HG03066 (cell line): ENCODE measurements at regions not wholly inside any gene's neighbourhood (a gene's known extent, or its start where the extent isn't known, plus 50 kb on each side); places are given as distances from the start of the nearest gene placed in this dataset.
"Not testable (repeated sequence)": the region's sequence is repeated elsewhere in the genome, so short reads cannot be mapped to it uniquely, and the experiment has no call there.

Experiments used
- ATAC-seq: cut with Tn5 transposase; IDR thresholded peaks from one replicate; pipeline ENCODE4 v1.9.1; 2021; ENCODE audit warnings: low read depth; ENCODE audit not compliant: unreplicated experiment

DNA sequence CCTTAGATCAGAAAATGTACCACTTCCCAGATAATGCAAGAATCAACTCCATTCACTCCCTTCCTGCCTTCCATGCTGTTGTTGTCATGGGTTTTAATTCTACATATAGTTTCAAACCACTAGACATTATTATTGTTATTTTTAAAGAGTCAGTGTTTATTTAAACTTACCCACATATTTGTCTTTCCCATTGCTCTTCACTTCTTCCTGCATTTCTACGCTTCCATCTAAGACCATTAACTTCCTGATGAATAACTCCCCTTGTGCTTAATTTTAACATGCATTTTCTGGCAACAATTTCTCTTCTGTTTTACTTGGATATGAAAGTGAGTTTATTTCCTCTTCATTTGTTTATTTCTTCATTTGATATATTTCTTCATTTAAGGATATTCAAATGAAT lies 127.1 kb upstream of the FHIT start:
- no peak for ATAC-seq

DNA sequence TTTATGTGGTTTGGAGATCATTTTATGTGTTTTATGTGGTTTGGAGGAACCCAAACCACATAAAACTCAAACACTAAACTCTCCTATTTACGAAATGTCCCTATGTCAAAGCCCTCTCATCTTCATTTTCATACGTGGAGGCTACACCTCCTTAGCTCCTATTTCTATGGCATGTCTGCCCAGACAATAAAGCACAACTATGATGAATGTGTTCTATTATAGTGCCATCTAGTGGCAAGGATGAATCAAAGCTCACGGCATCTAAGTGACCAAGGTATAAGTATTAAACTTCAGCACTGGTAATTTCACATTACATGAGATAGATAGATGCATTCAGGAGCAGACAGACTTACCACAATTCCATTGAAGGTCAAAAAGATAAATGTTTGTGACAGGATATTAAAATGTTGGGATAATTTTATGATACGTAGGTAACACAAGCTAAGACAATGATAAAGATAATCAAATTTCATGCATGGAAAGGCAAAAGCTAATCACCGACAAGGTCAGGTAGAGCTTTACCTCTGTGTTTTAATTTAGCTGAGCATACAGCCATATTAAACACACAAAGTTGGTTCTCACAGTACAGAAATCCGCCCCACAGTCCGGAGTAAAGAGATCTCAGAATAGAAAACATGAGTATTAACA lies 130.6 kb upstream of the FHIT start:
- ATAC-seq = peak; percentile 96

GRCh38 chr3:61387817-61388216 lies 136.6 kb upstream of the FHIT start:
- no peak for ATAC-seq

DNA sequence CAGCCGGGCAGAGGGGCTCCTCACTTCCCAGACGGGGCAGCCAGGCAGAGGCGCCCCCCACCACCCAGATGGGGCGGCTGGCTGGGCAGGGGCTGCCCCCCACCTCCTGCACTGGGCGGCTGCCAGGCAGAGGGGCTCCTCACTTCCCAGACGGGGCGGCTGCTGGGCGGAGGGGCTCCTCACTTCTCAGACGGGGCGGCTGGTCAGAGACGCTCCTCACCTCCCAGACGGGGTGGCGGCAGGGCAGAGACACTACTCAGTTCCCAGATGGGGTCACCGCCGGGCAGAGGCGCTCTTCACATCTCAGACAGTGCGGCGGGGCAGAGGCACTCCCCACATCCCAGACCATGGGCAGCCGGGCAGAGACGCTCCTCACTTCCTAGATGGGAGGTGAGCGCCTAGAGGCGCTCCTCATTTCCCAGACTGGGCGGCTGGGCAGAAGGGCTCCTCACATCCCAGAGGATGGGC lies 142.3 kb upstream of the FHIT start:
- ATAC-seq = not testable (repeated sequence)

DNA sequence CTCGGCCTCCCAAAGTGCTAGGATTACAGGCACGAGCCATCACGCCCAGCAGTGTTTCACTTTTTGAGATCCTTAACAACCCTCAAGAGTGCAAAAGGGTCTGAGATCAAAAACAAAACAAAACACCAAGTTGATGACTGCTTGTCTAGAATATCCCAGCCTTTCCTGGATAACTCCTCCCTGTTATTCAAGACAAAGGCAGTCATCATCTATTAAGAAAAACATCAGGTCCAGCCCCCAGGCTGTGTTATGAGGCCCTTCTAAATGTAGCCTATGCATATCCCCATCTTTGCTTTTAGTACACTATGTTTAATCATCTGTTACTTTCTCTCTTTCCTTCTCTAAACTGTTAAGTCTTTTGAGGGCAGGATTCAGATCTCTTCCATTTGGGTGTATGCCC lies 150.1 kb upstream of the FHIT start:
- ATAC-seq = no peak

GRCh38 chr3:61407397-61407796 lies 154.0 kb upstream of the PTPRG start:
- no peak for ATAC-seq

GRCh38 chr3:61409638-61410037 lies 151.7 kb upstream of the PTPRG start:
- ATAC-seq = no peak

DNA sequence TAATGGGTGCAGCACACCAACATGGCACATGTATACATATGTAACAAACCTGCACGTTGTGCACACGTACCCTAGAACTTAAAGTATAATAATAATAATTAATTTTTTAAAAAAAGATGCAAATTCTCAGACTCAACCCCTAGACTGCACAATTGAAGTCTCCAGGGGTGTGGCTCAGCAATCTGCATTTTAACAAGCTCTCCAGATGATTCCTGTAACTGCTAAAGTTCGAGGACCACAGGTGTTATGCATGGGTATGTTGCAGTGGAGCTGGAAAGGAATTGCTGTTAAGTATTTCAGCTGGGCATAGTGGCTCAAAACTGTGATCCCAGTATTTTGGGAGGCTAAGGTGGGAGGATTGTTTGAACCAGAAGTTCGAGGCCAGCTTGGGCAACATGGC lies 151.0 kb upstream of the PTPRG start:
- ATAC-seq = not testable (repeated sequence)

DNA sequence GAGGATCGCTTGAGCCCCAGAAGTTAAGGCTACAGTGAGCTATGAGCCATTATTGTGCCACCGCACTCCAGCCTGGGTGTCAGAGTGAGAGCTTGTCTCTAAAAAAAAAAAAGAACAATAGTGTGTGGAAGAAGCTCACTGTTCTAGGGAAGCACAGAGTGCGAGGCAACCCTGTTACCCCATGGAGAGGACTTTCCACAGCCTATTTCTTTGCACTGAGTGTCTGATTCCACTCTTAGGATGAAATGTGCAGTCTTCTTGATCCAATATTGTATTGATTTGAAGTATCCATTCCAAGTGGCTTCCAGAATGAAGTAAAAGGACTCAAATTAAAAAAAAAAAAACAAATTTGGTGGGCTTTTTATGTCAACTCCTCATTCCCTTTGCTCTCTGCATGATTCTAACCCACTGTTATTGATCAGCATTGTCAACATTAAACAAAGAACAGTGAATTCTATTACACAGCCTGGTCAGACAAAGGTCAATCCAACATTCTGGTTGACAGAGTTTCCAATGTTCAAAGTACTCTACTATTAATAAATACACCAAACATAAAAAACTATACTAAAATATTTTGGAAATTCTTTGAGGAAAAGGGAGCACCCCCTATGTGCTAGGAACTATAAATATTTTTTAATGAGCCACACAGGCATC lies 150.2 kb upstream of the PTPRG start:
- no peak for ATAC-seq

- no peak for ATAC-seq
These were observed 146.9 kb upstream of the PTPRG start for GRCh38 chr3:61414456-61414855.

GRCh38 chr3:61415201-61415600 lies 146.2 kb upstream of the PTPRG start:
- ATAC-seq = no peak

DNA sequence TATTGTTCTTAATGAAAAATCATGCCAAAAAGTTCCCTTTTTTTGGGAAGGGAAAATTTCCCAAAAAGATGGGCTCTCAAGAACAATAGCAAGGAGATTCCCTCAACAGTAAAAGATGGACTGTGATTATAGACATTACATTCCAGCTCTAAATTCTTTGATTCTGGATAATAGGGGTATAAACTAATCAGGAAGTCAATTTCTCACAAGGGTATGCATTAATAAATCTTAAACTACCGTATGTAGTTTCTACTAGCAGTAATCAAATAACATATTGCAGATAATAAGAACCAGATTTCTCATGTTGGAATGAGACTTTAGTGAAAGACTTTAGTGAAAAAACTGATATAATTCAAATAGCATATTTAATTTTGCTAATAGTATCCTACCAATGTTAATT lies 144.8 kb upstream of the PTPRG start:
- ATAC-seq = no peak

DNA sequence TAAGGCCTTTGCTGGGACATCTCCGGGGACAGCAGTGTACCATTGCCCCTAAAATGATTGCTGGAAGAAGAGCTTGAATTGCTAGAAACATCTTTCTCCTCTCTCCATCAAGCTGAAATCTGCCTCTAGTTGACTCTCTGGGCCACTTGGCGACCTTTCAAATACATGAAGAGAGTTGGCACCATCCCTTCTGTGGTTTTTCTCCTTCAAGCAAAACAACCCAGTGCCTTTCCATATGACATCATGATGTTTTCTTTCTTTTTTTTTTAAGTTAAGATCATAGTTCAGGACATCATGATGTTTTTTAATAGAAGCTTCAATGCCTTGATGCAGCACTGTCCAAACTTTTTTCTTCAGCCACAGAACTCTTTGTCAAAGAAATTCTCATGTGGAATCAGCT lies 144.0 kb upstream of the PTPRG start:
- no peak for ATAC-seq

DNA sequence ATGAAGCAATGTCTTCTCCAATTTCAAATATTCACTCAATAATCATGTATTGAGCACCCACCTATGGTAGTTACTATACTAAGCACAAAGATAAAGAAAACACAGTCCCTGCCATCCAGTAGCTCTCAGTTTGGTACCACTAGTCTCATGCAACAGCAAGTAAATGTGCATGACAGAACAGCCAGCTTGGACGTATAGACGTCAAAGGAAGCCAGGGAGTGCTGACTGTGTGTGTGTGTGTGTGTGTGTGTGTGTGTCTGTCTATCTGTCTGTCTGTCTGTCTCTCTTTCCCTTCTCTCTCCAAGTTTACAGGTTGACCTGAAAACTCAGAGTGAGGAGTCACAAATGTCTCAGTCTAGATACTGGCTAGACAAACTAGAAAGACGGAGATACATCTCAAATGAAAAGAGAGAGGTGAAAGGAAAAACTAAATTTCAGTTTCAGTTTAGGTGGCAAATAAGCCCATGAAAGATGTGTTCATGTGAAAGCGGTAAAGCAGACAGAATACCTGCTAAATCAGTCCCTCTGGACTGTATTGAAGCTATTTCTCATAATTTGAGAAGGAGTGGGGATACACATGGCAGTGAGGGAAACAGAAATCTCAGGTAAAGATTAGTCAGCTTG lies 141.1 kb upstream of the PTPRG start:
- peak; percentile 65 for ATAC-seq

GRCh38 chr3:61422945-61423673 lies 138.3 kb upstream of the PTPRG start:
- ATAC-seq = no peak

DNA sequence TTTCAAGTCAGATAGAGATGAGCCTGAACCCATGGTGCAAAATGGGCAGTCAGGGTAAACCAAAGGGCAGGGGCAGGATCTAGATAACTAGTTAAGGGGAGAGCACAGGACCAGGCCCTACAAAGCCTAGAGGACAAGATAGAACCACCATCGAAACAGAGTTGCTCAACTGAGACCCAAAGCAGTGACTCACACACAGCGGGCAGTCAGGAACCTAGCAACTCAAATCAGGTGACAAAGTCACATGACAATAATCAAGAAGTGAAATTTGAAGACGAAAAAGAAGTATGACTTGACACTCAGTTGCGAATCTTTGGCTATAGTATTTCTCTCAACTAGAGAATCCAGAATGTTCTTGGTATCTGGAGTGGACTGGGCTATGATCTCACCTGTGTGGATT lies 136.0 kb upstream of the PTPRG start:
- ATAC-seq = no peak

DNA sequence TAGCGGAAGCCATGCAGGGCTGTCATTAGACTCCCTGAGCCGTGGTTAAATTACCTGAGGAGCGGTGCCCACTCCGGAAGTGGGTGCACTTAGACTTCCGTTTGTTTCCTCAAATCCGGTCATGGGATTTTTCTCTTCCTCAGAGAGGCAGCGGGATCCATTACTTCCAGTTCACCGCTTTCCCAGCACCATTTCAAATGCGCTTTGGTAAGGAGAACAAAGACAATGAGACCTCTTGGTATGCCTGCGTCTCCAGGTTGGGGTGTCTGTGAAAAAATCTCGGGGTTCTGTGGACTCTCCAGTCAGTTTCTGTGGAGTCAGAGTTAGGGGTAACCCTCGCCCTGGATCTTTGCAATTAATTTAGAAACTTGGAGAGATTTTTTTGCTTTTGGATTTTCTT lies 132.3 kb upstream of the PTPRG start:
- no peak for ATAC-seq

DNA sequence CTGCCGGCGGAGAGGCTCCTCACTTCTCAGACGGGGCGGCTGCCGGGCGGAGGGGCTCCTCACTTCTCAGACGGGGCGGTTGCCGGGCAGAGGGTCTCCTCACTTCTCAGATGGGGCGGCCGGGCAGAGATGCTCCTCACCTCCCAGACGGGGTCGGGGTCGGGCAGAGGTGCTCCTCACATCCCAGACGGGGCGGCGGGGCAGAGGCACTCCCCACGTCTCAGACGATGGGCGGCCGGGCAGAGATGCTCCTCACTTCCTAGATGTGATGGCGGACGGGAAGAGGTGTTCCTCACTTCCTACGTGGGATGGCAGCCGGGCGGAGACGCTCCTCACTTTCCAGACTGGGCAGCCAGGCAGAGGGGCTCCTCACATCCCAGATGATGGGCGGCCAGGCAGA lies 126.5 kb upstream of the PTPRG start:
- ATAC-seq = not testable (repeated sequence)

DNA sequence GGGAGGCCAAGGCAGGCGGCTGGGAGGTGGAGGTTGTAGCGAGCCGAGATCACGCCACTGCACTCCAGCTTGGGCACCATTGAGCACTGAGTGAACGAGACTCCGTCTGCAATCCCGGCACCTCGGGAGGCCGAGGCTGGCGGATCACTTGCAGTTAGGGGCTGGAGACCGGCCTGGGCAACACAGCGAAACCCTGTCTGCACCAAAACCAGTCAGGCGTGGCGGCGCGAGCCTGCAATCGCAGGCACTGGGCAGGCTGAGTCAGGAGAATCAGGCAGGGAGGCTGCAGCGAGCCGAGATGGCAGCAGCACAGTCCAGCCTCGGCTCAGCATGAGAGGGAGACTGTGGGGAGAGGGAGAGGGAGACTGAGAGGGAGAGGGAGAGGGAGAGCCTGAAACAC lies 126.0 kb upstream of the PTPRG start:
- not testable (repeated sequence) for ATAC-seq

DNA sequence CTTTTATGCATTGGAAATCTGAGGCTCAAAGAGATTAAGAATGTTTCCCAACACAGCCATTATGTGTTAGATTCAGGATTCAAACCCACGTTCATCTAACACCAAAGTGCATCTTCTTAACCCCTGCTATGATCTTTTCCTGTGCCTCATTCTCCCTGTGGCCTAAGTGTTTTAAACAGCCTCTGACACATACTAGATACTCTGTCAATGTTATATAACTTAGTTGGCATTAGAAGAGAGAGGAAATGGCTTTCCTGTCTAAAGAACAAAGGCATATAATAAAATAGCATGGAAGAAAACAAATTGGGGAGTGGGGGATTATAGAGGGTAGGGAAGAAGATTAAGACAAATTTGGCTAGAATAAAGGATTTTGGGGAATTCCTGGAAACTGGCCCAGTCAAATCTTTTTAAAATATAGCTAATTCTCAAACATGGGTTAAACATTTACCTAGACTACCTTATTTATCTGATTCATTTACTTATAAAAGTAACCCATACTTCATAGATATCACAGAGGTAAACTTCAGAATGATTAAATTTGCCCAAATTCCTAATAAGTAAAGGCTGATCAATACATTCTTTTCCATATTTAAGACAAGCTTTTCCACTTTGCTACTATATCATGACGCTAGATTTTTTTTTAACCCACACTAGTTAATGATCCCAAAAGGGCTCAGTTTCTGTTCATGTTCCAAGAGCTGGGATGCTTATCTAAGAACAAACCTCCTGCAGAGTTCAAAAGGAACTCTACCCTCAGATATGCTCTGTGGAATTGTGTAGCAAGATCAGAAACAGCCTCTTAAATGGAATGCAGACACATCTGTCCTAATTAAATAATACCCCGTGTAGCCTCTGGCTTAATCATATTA lies 122.9 kb upstream of the PTPRG start:
- no peak for ATAC-seq

DNA sequence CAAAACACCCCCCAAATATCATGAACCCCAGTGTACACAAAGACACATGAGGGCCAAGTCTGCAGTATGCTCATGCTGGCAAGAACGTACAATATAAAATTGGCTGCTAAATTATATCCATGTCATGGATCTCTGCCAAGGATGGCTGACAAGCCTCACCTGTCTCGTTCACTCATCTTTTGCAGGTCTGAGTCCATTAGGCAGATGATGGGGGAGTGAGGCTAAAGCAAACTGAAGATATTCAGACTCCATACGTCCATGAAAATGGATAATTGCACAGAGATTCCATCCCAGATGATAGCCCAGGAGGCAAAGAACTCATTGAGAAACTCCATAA lies 122.3 kb upstream of the PTPRG start:
- no peak for ATAC-seq
